GM19324 (cell line): ENCODE measurements at regions not wholly inside any gene's neighbourhood (a gene's known extent, or its start where the extent isn't known, plus 50 kb on each side); places are given as distances from the start of the nearest gene placed in this dataset.
"Not testable (repeated sequence)": the region's sequence is repeated elsewhere in the genome, so short reads cannot be mapped to it uniquely, and the experiment has no call there.

Experiments
- ATAC-seq: cut with Tn5 transposase; IDR thresholded peaks from one replicate; pipeline ENCODE4 v1.9.1; 2021; ENCODE audit warnings: mild to moderate bottlenecking, moderate library complexity; ENCODE audit not compliant: unreplicated experiment, low FRiP score

DNA sequence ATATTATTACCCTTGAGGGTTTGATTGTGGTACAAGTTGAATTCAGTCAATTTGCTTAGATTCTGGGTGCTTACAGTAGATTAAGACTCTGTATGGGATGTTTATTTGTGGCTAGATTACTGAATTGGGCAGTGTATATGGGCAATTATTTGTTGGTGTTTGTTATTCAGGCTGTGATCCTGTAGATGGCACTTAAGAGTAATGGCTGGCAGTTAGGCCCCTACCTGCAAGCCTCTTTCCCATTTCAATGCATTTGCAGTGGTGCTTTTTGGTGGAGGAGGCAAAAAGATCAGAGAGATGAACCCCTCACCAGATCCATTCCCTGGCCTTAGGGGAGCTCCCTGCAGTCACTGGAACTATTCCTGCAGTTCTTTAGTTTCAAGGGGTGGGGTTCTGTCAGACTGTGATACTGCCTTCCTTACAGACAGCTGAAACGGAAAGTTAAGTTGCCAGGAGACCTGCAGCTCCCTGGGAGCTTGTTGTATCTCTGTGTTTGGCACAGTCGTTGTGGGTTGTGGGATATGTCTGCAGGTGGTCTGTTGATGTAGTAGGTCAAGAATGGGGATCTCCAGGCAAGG lies 199.5 kb downstream of the AASDHPPT start:
- ATAC-seq: peak; percentile 47

DNA sequence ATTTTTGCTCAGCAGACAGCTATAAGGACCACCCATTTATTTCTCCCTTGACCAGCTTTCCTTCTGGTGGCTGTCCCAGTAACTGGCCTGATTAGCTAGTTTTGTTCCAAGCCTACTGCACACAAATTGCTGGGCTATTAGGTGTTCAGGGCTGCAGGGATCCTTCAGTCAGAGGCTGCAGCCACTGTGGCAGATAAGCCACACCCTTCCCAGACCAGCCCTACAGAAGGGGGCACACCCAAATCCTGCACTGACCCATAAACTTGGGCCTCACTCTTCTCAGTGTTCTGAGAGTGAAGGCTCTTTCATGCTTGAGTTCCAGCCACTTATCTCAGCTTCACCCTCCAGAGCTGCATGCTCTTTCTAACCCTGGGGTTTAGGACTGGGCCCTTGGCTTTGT lies 200.0 kb downstream of the AASDHPPT start:
- no peak for ATAC-seq

DNA sequence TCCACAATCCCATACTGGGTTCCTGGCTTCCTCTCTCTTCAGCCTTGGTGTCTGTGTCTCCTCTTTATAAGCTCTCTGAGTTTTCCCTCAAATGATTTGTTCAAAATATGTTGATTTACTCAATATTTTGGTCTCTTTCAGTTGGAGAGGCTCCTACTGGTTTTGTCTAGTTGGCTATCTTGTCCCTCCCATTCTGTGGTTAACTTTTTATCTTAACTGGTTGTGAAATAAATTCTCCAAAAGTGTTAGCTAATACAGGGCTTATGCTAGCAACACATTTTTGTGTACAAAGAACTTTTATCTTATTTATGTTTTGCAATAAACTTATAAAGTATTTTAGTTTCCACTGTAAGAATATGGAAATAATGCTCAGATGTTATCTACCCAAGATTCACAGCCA lies 200.9 kb downstream of the AASDHPPT start:
- ATAC-seq: no peak

DNA sequence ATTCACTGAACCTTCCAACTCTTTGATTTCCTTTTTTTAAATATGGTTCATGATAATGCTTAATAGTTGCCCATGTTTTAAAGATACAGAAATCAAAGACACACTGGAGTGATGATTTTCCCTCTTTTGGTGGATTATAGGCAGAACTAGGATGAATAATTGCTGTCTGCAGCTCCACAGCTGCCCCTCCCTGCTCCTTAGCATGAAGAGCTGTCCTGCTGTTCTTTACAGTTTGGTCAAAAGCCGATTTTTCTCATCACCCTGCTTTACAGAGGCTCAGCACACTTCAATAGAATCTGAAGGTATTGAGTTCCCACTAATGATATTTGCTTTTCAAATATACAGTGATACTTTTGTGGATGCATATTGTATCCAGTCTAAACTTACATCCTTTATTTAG lies 202.6 kb downstream of the AASDHPPT start:
- no peak for ATAC-seq

DNA sequence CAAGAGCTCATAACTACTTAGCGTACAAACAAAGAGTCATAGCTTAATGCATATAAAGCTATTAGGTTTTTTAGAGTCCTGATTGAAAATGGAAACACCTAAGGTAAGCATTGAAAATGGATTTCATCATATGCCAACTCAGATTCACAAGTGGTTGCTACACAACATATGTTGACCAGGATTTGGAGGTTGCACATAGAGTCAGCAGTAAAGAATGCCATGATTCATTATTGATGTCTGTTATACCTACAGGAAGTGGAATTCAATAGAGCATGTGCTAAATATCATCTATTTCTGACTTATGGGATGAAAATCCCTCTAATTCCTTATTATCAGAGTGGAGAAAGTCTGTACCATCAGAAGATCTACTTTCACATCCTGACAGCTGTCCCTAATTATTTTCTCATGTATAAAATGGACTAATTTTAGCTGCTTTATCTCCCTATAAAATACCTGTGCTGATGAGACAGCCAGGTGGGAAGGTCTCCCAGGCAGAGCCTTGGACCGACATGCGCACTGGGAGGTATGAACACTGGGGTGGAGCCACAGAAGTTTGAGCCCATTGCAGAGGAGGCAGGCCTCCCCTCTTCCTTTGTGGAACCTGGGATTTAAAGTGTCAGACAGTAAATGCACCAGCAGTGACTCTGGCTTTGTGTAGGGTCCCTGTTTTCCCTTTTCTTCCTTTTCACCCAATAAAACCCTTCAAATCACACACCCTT lies 204.2 kb downstream of the AASDHPPT start:
- ATAC-seq: no peak

DNA sequence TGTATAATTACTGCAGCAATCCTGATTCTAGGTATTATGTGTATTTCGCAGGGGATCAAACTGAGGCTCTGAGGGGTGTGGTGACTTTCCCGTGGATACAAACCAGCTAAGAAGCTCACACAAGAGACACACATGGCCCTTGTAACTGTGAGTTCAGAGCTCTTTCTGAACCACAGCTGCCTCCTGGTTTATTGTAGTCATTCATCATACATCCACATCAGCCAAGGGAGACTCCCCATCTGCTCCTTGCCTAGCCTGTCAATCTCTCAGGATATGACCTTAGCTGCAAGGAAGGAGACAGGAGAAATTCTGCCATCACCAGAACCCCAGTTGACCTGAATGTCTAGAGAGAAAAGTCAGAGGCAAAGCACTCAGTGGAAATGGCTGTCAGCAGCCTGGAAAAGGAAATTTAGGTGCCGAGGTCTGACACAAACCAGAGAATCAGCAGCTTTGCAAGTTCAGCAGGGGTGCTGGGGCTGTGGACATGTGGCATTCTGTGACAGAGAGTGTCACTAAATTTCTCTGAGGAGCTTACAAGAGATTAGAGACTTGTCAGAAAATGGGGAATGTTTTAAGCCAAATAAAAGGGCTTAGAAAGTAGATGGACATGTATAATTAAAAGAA lies 209.5 kb downstream of the AASDHPPT start:
- no peak for ATAC-seq

DNA sequence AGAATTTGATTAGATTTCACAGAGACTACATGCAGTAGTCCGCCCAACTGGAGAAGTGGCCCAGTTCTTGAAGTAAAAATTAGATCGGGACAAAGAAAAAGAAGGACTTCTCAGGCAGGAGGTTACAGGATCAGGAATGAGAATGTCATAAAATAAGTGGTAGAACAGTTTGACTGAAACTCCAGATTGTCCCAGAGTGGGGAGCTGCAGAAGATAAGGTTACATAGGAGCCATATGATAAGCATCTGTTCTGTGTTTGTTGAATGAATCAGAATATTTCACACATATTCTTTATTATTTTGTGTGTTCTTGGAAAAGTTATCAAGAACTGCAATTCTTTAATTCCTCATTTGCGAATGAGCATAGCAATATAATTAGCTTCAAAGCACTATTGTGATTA lies 210.6 kb downstream of the AASDHPPT start:
- no peak for ATAC-seq

DNA sequence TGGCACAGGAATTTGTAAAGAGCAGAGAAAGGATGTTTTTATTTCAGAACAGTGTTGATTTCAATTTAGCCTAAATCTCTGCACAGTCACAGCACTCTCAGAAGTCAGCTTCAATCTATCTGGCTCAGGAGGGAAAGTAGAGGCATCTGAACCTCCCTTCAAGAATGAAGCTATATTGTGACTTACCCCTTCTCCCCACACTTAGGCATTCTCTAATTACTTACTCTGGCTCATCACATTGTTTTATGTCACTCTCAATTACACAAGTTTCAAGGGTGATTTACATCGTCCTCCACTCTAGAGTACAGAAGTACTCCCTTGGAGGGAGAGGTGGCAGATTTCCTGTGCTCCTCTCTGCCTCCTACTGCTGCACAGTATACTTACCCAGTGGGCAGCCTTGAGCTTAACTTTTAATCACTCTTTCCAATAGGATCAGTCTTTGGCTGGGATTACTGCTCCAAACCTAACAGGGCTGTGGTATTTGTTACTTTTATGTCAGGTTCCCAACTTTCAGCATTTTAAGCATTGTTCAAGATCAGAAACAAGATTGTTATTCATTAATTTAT lies 211.4 kb downstream of the AASDHPPT start:
- no peak for ATAC-seq

DNA sequence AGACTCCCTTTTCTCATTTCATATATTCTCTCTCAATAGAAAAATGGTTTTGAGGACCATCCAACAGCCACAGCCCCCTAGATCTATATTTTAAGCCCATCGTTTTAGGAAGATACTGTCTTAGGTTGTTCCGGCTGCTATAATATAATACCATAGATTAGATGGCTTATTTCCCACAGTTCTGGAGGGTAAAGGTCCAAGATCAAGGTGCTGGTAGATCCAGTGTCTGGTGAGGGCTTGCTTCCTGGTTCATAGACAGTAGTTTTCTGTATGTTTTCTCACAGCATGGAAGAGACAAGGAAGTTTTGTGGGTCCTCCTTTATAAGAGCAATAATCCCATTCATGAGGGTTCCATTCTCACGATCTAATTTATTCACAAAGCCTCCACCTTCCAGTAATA lies 215.1 kb downstream of the AASDHPPT start:
- no peak for ATAC-seq

DNA sequence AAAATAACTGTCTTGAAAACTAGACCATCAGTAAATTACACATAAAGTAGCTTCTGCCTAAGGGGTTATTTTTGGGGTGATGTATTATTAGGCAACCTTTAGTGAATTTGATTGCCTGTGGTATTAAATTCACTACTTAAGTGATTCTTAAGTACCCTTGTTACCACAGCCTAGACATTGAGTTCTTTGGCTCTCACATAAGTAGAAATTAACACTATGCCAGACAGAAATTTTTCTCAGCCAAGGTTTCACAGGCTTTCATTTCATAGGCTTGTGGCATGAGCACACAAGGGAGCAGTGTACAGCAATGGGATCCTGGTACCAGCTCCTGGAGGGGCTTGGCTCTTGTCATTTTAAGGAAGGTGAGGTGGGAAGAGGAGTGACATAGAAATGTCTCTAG lies 218.5 kb downstream of the AASDHPPT start:
- no peak for ATAC-seq

DNA sequence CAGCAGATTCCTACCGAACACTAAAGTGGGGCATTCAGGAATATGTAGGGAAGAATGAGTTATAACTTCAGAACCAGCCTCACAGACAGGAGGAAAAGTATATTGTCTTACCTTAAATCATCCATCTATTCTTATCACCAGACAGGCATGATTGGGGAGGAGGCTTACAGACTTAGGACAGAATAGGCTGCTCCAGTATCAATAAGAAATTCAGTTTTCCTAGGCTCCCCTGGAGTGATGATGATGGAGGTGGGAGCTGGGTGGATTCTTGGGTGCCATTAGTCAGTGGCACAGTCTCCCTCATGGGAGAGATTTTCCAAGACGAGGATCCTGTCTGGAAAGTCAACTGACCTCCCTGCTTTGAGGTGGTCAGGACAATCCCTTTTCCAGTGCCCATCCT lies 225.0 kb downstream of the AASDHPPT start:
- ATAC-seq: no peak

DNA sequence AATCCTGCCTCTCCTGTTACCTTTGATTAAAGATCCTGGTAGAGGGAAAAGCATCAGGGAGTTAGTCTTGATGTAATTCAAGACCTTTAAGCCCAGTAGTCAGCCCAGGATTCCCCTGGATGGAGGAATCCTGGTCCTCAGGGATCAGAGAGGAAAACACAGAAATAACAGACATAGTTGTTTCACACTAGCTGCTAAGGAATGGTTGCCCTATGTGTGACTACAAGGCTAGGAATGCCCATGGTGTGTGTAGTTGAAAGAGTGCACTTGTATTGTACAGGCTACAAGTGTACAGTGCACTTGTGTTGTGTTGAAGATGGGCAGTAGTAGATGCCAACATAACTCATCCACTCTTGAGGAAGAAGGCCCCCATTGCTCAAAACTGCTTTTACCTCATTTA lies 226.8 kb downstream of the AASDHPPT start:
- ATAC-seq: no peak

DNA sequence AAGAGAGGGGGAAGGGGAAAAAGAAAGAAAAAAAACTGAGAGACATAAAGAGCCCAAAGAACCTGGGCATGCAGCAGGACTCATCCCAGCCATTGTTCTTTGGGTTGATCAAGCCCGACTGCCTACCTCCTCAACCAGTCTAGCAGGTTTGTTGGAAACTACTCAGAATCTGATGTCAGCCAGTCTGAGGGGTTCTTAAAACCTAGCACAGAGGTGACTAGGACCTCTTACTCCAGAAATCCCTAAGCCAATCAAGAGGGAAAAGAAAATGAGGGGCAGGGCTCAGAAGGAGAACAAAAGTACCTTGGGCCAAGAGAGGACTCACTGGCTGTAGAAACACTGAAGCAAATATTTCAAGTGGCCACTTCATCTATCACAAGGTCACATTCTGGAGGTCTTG lies 228.0 kb downstream of the AASDHPPT start:
- ATAC-seq: no peak

DNA sequence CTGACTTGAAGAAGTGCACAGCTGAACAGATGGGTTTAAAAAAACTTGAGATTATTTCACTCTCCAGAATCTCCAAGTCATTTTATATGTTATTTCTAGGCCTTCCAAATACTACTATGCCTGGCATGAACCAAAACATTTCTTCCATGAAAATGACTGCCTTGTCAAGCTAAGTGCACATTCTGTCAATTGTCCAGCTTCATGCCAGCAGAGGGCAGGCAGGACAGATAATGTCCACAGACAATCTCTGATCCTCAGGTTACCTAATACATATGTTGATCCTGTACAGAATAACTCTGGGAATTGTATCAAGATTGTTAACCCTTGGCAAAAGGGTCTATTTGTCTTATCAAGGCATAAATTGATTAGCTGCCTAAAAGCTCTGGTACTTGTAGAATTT lies 229.5 kb downstream of the AASDHPPT start:
- ATAC-seq: no peak

DNA sequence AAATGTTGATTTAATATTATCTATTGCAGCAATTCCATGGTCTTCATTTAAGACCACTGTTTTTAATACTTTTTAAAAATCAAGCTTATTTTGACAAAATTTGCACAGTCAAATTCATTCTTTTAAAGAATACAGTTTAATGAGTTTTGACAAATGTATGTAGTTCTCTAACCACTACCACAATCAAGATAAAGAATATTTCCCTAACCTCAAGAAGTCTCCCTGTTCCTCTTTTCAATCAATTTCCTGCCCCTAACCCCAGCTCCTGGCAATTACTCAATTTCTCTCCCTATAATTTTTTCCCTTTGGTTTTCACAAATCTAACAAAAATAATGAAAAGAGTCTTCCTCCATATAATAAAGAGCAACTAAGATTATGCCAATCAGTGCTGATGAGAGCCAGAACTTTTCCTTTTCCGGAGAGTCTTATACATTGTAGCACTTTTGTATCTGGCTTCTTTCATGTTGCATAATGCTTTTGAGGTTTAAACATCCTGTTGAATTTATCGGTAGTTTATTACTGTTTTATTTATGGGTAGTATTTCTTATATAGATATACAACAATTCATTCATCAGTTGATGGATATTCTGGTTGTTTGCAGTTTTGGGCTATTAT lies 231.7 kb downstream of the AASDHPPT start:
- ATAC-seq: no peak

DNA sequence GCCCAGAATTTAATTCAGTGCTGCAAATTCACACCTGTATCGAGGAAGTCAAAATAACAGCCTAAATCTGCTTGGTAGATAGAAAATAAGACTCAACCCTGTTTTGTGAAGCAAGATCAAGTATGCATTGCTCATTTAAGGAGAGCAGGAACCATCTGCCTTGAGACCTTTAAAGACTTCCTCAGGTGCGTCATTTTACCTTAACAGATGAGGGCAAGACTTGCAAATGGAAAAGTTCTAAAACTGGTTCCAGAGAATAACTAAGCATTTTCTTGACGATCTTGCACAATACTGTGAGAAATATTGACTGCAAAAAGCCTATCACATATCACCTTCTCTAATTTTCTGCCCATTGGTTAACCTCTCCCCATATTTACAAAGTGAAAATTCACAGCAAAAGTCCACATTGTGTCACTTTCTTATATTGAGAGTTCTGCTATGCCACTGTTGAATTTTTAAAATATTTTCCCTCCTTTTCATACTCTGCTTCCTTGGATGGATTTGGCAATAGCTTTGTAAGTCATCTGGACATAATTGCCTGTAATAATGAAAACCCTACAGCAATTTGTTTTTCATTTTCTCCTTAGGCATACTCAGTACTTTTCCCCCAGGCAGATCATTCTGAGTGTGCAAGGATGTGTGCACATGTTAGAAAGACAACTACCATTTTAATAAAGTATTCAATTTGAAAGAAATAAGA lies 234.2 kb downstream of the AASDHPPT start:
- ATAC-seq: no peak

DNA sequence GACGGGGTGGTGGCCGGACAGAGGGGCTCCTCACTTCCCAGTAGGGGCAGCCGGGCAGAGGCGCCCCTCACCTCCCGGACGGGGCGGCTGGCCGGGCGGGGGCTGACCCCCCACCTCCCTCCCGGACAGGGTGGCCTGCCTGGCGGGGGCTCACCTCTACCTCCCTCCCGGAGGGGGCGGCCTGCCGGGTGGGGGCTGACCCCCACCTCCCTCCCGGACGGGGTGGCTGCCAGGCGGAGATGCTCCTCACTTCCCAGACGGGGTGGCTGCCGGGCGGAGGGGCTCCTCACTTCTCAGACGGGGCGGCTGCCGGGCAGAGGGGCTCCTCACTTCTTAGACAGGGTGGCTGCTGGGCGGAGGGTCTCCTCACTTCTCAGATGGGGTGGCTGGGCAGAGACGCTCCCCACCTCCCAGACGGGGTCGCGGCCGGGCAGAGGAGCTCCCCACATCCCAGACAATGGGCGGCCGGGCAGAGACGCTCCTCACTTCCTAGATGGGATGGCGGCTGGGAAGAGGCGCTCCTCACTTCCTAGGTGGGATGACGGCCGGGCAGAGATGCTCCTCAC lies 239.8 kb downstream of the AASDHPPT start:
- not testable (repeated sequence) for ATAC-seq

DNA sequence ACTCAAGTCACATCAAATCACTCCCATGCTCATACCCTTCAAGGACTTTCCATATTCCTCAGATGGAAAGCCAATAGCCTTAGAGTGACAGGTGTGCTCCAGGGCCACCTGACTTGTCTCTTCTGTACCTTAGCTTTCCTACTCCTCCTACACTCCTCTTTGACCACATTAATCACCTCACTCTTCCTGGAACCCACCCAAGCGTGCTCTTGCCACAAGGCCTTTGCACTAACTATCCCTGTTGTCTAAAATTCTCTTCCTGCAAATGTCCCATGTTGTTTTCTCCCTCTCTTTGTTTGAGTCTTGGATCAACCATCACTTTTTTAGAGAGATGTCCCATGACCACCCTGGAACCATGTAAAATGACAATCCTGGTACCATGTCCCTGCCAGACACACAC lies 244.1 kb downstream of the AASDHPPT start:
- ATAC-seq: no peak

DNA sequence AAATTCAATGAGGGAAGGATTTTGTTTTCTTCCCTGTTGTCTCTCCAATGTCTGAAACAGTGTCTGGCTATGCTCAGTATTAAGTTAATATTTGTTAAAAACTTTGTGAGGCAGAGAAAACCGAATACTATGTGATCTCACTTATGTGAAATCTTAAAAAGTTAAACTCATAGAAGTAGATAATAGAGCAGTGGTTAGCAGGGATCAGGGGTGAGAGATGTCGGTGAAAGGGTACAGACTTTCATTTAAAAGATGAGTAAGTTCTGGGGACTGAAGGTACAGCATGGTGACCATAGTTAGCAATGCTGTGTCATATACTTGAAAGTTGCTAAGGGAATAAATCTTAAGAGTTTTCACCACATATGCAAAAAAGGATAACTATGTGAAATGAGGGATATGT lies 244.6 kb downstream of the AASDHPPT start:
- no peak for ATAC-seq

DNA sequence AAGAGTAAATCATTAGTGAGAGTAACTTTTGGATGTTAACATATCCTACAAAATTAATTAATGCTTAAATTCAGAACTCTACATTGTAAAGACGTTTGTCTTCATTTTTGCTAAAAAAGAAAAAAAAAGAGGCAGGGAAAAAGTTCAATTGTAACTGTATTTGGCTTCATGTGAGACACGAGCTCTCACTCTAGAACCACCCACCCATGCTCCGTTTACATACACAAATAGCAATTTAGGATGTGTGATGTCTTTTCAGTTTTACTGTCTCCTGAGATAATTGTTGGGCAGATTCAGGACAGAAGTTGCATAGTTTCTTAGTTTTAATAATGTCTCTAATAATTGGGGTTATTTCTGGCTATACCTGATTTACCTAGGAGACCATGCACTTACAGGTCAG lies 248.6 kb downstream of the AASDHPPT start:
- no peak for ATAC-seq
